ENCODE measurements at regions not wholly inside any gene's neighbourhood (a gene's known extent, or its start where the extent isn't known, plus 50 kb on each side); places are given as distances from the start of the nearest gene placed in this dataset.

DNA sequence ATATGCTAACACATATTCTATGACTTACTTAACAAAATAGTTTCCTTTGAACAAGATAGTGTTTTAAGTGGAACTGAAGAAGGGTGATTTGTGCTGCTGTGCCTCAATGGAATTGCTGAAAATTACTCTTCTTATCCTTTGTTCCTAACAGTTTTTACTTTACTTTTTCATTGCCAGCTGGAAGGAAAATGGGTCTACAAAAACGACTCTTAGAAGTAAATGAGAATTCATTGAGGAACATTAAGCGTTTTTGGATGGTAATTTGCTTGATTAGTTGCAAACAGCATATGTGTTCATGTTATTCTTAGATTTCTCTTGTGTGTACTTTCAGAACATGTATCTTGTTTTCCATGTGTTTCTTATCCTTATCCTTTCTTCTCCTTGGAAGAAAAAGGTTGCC lies 170.4 kb upstream of the VEGFC start:
- peak in 2 of 6 donors; percentile 62 to 63 for DNase-seq (ENCODE audit: low read depth in 4 of 6, low spot score in 6 of 6)
- no peaks in the 10 kb centered on the region for H3K36me3 ChIP-seq (ENCODE audit: control insufficient read depth, insufficient read depth, low read length)
- H3K4me3 ChIP-seq (ENCODE audit: low read depth, low read length): no peak overlapping the region
- H3K27me3 ChIP-seq (ENCODE audit: control insufficient read depth, insufficient read depth, low read length): no peaks in the 10 kb centered on the region
- no peaks in the 10 kb centered on the region for H3K4me1 ChIP-seq (ENCODE audit: control insufficient read depth, insufficient read depth, low read length)
- 60% methylated on average over 1 of the region's 2 CpGs for WGBS (ENCODE audit: insufficient coverage)
- no peak overlapping the region for H3K27ac ChIP-seq (ENCODE audit: low read depth, low read length)
- H3K9me3 ChIP-seq (ENCODE audit: control insufficient read depth, insufficient read depth, low read length): no peaks in the 10 kb centered on the region

DNA sequence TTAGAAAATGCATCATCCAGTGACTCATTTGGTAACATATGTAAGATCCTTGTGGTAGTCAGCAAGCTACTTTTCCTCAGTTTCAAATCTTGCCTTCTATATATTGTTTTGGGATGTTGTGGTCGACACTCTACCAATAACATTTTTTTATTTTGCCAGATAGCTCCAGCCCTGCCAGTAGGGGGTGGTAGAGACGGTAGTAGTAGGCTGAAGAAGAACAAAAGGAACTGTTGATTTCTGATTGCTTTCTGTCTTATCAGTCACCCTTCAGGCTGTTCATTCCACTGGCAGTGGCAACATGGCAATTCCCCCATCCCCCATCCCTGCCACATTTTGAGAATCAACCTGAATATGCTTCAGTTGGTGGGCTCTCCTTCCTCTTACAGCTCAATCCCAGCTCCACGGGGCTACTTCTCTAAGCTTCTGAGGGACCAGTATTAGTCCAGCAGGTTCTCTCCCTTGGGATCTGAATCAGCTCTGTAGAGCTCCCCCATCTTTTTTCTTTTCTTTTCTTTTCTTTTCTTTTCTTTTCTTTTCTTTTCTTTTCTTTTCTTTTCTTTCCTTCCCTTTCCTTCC lies 171.5 kb upstream of the VEGFC start:
- no peaks in the 10 kb centered on the region for H3K9me3 ChIP-seq (ENCODE audit: control insufficient read depth, insufficient read depth, low read length)
- no peak overlapping the region for H3K27ac ChIP-seq (ENCODE audit: low read depth, low read length)
- H3K27me3 ChIP-seq (ENCODE audit: control insufficient read depth, insufficient read depth, low read length): no peaks in the 10 kb centered on the region
- WGBS (ENCODE audit: insufficient coverage): 94% methylated on average over 1 of the region's 3 CpGs
- no peaks in the 10 kb centered on the region for H3K4me1 ChIP-seq (ENCODE audit: control insufficient read depth, insufficient read depth, low read length)
- no peak for DNase-seq (ENCODE audit: low read depth in 4 of 6, low spot score in 6 of 6)
- no peak overlapping the region for H3K4me3 ChIP-seq (ENCODE audit: low read depth, low read length)
- H3K36me3 ChIP-seq (ENCODE audit: control insufficient read depth, insufficient read depth, low read length): no peaks in the 10 kb centered on the region

DNA sequence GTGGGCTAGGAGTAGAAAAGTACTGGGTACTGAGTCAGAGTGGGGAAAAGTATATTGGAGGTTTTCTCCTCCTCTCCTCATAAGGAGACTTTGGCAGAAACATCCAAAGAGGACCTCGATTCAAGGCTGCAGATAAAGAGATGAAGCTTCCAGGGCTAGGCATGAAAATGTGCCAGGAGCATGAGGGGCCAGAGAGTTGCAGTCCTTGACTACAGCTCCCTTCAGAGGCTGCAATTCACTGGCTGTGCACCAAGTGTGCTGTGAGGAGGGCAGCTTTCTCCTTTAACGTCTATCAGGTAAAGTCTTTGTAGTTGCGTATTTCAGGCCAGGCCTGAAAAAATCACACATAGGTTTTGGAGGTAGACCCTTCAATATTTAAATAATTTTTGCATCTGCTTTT lies 174.9 kb upstream of the VEGFC start:
- H3K36me3 ChIP-seq (ENCODE audit: control insufficient read depth, insufficient read depth, low read length): no peaks in the 10 kb centered on the region
- no peaks in the 10 kb centered on the region for H3K4me1 ChIP-seq (ENCODE audit: control insufficient read depth, insufficient read depth, low read length)
- H3K4me3 ChIP-seq (ENCODE audit: low read depth, low read length): no peak overlapping the region
- no peak overlapping the region for H3K27ac ChIP-seq (ENCODE audit: low read depth, low read length)
- WGBS (ENCODE audit: insufficient coverage): no CpG with 5 or more reads among the region's 3 CpGs
- no peaks in the 10 kb centered on the region for H3K27me3 ChIP-seq (ENCODE audit: control insufficient read depth, insufficient read depth, low read length)
- H3K9me3 ChIP-seq (ENCODE audit: control insufficient read depth, insufficient read depth, low read length): no peaks in the 10 kb centered on the region
- no peak for DNase-seq (ENCODE audit: low read depth in 4 of 6, low spot score in 6 of 6)

DNA sequence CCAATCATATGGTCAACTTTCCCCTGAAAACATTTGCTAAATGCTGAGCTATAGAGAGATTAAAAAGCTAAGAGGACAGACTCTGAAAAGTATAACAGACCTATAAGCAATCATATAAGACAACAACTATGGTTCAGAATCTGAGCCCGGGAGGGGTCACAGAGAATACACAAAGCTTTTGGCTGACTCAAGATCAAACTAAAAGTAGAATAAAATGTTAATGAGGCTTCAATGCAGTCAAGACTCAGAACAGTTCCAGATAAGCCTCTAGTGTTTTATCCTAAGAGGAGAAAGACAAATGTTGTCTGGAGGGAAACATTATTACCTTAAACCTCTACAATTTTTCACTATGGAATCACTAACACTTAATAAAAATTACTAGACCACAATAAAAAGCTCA lies 175.4 kb upstream of the VEGFC start:
- Histone ChIP-seq H3K4me1 (ENCODE audit: control insufficient read depth, insufficient read depth, low read length) (no peaks in the 10 kb centered on the region), H3K27me3 (ENCODE audit: control insufficient read depth, insufficient read depth, low read length) (no peaks in the 10 kb centered on the region), H3K4me3 (ENCODE audit: low read depth, low read length) (no peak overlapping the region), H3K36me3 (ENCODE audit: control insufficient read depth, insufficient read depth, low read length) (no peaks in the 10 kb centered on the region), H3K9me3 (ENCODE audit: control insufficient read depth, insufficient read depth, low read length) (no peaks in the 10 kb centered on the region), H3K27ac (ENCODE audit: low read depth, low read length) (no peak overlapping the region)
- no peak for DNase-seq (ENCODE audit: low read depth in 4 of 6, low spot score in 6 of 6)
- no CpG with 5 or more reads among the region's 1 CpG for WGBS (ENCODE audit: insufficient coverage)

DNA sequence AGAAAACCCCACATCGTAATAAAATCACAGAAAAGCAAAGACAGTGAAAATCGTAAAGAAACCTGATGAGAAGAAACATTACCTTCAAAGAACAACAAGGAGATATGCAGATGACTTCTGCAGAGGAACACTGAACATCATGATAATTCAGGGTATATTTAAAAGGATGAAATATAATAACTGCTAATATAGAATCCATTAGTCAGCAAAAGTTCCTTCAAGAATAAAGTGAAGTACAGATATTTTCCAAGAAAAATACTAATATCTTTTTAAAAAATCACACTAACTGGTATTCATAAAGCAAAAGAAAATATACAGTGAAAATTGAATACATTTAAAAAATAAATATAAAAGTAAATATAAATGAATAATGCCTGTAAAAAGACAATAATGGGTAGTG lies 176.3 kb upstream of the VEGFC start:
- WGBS (ENCODE audit: insufficient coverage): no CpG with 5 or more reads among the region's 2 CpGs
- Histone ChIP-seq H3K4me3 (ENCODE audit: low read depth, low read length) (no peak overlapping the region), H3K36me3 (ENCODE audit: control insufficient read depth, insufficient read depth, low read length) (no peaks in the 10 kb centered on the region), H3K27ac (ENCODE audit: low read depth, low read length) (no peak overlapping the region), H3K4me1 (ENCODE audit: control insufficient read depth, insufficient read depth, low read length) (no peaks in the 10 kb centered on the region), H3K9me3 (ENCODE audit: control insufficient read depth, insufficient read depth, low read length) (no peaks in the 10 kb centered on the region), H3K27me3 (ENCODE audit: control insufficient read depth, insufficient read depth, low read length) (no peaks in the 10 kb centered on the region)
- no peak for DNase-seq (ENCODE audit: low read depth in 4 of 6, low spot score in 6 of 6)

DNA sequence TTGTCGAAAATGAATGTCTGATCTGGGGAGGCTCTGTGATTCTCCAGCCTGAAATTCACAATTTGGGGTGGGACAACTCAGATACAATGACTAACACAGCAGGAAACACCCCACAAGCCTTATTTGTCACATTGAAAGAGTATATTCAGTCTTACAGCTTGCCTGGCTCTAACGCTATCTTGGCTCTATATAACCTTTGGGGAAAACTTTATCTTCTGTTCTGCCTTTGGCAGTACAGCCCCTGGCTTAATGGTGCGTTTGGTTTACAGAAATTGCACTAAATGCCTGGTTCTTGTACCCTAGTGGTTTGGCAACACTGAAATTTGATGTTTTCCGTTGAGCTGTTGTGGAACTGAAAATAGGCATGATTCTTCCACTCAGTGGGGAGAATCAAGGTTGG lies 178.1 kb upstream of the VEGFC start:
- peak in 3 of 6 donors; percentile 4 to 80 (median 19) for DNase-seq (ENCODE audit: low read depth in 4 of 6, low spot score in 6 of 6)
- 80% methylated on average over 4 of the region's 4 CpGs for WGBS (ENCODE audit: insufficient coverage)
- H3K4me3 ChIP-seq (ENCODE audit: low read depth, low read length): no peak overlapping the region
- H3K4me1 ChIP-seq (ENCODE audit: control insufficient read depth, insufficient read depth, low read length): no peaks in the 10 kb centered on the region
- H3K9me3 ChIP-seq (ENCODE audit: control insufficient read depth, insufficient read depth, low read length): no peaks in the 10 kb centered on the region
- no peaks in the 10 kb centered on the region for H3K36me3 ChIP-seq (ENCODE audit: control insufficient read depth, insufficient read depth, low read length)
- H3K27ac ChIP-seq (ENCODE audit: low read depth, low read length): no peak overlapping the region
- no peaks in the 10 kb centered on the region for H3K27me3 ChIP-seq (ENCODE audit: control insufficient read depth, insufficient read depth, low read length)

DNA sequence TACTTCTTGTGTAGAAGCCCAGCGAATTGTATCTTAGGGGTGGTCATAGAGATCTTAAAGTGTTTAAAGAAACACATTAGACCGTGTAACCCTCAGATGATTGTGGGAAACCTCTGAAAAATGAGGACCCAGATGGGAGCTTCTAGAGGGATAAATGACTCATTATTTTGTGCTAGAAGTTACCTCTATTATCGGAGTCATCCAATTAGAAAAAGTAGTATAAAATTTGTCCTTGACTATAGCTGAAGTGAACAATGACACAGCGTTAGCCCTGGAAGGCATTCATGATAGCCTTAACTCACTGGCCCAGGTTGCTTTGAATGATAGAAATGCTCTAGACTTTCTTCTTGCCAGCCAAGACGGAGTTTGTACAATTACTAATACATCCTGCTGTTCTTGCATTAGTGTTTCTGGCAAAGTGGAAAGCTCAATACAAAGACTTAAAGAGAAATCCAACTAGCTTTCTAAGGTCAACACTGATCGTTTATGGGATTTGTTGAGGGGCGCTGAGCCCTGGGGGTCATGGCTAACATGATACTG lies 178.9 kb upstream of the VEGFC start:
- 92% methylated on average over 3 of the region's 7 CpGs for WGBS (ENCODE audit: insufficient coverage)
- Histone ChIP-seq H3K27me3 (ENCODE audit: control insufficient read depth, insufficient read depth, low read length) (no peaks in the 10 kb centered on the region), H3K4me3 (ENCODE audit: low read depth, low read length) (no peak overlapping the region), H3K36me3 (ENCODE audit: control insufficient read depth, insufficient read depth, low read length) (no peaks in the 10 kb centered on the region), H3K27ac (ENCODE audit: low read depth, low read length) (no peak overlapping the region), H3K9me3 (ENCODE audit: control insufficient read depth, insufficient read depth, low read length) (no peaks in the 10 kb centered on the region), H3K4me1 (ENCODE audit: control insufficient read depth, insufficient read depth, low read length) (no peaks in the 10 kb centered on the region)
- no peak for DNase-seq (ENCODE audit: low read depth in 4 of 6, low spot score in 6 of 6)

DNA sequence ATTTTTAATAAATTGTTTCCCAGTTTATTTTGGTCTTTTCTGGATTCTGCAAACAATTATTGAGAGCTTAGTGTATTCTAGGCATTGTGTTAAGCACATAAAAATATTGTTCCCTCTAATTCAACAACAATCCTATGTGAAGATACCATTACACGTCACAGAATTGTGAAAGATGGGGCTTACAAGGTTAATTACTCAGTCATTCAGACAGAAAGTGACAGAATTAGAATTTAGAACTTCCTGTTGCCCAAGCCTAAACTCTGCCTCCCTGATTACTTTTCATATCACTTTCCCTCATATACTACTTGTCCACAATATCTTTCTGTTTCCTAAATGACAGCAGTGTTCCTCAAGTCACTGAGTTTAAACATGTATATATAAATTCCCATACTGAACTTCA lies 186.7 kb upstream of the VEGFC start:
- H3K27me3 ChIP-seq (ENCODE audit: control insufficient read depth, insufficient read depth, low read length): no peaks in the 10 kb centered on the region
- no peak for DNase-seq (ENCODE audit: low read depth in 4 of 6, low spot score in 6 of 6)
- H3K36me3 ChIP-seq (ENCODE audit: control insufficient read depth, insufficient read depth, low read length): no peaks in the 10 kb centered on the region
- H3K4me1 ChIP-seq (ENCODE audit: control insufficient read depth, insufficient read depth, low read length): no peaks in the 10 kb centered on the region
- WGBS (ENCODE audit: insufficient coverage): no CpG with 5 or more reads among the region's 1 CpG
- H3K27ac ChIP-seq (ENCODE audit: low read depth, low read length): no peak overlapping the region
- no peaks in the 10 kb centered on the region for H3K9me3 ChIP-seq (ENCODE audit: control insufficient read depth, insufficient read depth, low read length)
- H3K4me3 ChIP-seq (ENCODE audit: low read depth, low read length): no peak overlapping the region

DNA sequence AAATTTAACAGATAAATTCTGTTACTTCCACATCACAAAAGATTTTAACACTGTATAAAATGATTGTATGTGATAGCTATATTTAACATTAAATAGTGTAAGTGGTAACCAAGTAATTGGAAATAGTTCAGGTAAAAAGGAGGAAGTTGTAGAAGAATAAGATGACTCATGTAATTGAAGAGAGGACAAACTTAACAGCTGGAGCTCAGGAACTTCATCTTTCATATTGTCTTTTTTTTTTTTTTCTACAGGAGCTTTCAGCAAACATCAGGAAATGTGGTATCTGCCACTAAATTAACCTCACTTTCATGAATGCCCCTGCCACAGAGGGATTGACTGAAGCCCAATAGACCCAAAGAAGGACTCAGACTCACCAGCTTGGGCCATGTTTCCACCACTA lies 188.4 kb upstream of the VEGFC start:
- Histone ChIP-seq H3K36me3 (ENCODE audit: control insufficient read depth, insufficient read depth, low read length) (no peaks in the 10 kb centered on the region), H3K27ac (ENCODE audit: low read depth, low read length) (no peak overlapping the region), H3K27me3 (ENCODE audit: control insufficient read depth, insufficient read depth, low read length) (no peaks in the 10 kb centered on the region), H3K4me1 (ENCODE audit: control insufficient read depth, insufficient read depth, low read length) (no peaks in the 10 kb centered on the region), H3K9me3 (ENCODE audit: control insufficient read depth, insufficient read depth, low read length) (no peaks in the 10 kb centered on the region), H3K4me3 (ENCODE audit: low read depth, low read length) (no peak overlapping the region)
- DNase-seq (ENCODE audit: low read depth in 4 of 6, low spot score in 6 of 6): no peak

DNA sequence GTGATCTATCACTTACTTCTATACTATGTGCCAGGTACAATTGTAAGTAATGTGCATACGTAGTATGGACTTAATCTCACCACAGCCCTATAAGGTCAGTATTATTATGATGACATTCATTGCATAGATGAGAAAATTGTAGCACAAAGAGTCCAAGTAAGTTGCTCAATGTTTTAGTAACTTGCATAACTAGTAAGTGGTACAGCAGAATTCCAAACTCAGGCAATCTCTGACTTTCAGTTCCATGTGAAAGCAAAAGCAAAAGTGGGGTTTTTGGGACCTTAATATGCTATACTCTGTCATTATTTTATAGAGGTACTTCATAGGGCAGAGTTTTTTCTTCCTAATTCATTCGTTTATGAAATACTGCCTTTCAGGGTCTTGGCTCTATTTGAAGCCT lies 188.8 kb upstream of the VEGFC start:
- H3K4me3 ChIP-seq (ENCODE audit: low read depth, low read length): no peak overlapping the region
- no peaks in the 10 kb centered on the region for H3K36me3 ChIP-seq (ENCODE audit: control insufficient read depth, insufficient read depth, low read length)
- no peaks in the 10 kb centered on the region for H3K4me1 ChIP-seq (ENCODE audit: control insufficient read depth, insufficient read depth, low read length)
- no peak overlapping the region for H3K27ac ChIP-seq (ENCODE audit: low read depth, low read length)
- H3K27me3 ChIP-seq (ENCODE audit: control insufficient read depth, insufficient read depth, low read length): no peaks in the 10 kb centered on the region
- DNase-seq (ENCODE audit: low read depth in 4 of 6, low spot score in 6 of 6): no peak
- no peaks in the 10 kb centered on the region for H3K9me3 ChIP-seq (ENCODE audit: control insufficient read depth, insufficient read depth, low read length)
- no CpG with 5 or more reads among the region's 2 CpGs for WGBS (ENCODE audit: insufficient coverage)

Measured in spinal cord (tissue), 9 donors.